Naive thymus-derived CD4-positive, alpha-beta T cell (primary cell): ENCODE measurements at regions not wholly inside any gene's neighbourhood (a gene's known extent, or its start where the extent isn't known, plus 50 kb on each side); places are given as distances from the start of the nearest gene placed in this dataset.

Experiments
- ATAC-seq: fragments of 150-1000 bp; cut with Tn5 transposase; 2 replicates; pipeline ENCODE4 v1.10.0; 2021; ENCODE audit warnings: mild to moderate bottlenecking, moderate library complexity
- CTCF ChIA-PET: fragments of 350-600 bp; sonication (Branson Sonifier 250); formaldehyde crosslinking; loops from one replicate; lab custom pipeline; 2021; ENCODE audit warnings: antibody characterized with exemption; lab: Charles Lee
- POLR2A ChIA-PET: fragments of 350-600 bp; sonication (Branson Sonifier 250); formaldehyde crosslinking; loops from one replicate; lab custom pipeline; 2021; ENCODE audit warnings: antibody characterized with exemption, inconsistent platforms; lab: Charles Lee
- DNase-seq, 9 donors: peaks; one replicate each; pipeline versions ENCODE4 v3.0.0 to v3.0.0-alpha.2; 2020 to 2022; ENCODE audit warnings: mixed read lengths in 1 of 9
- H3K27ac ChIP-seq: one replicate; pipeline ENCODE4 v1.7.0; 2013; ENCODE audit warnings: mild to moderate bottlenecking, low read depth, low read length, moderate library complexity
- H3K27me3 ChIP-seq, 2 donors: one replicate each; pipeline ENCODE4 v1.7.0; 2013; ENCODE audit warnings: low read length in 2 of 2, mild to moderate bottlenecking in 2 of 2, moderate library complexity in 2 of 2; ENCODE audit not compliant: control insufficient read depth in 2 of 2, insufficient read depth in 2 of 2
- H3K36me3 ChIP-seq, 3 experiments: 1 replicate in 2 of 3; 2 replicates in 1 of 3; pipeline ENCODE4 v1.7.0; 2013; ENCODE audit warnings: low read length in 3 of 3, mild to moderate bottlenecking in 3 of 3, moderate library complexity in 1 of 3; ENCODE audit not compliant: insufficient read depth in 3 of 3, control insufficient read depth in 2 of 3
- H3K4me1 ChIP-seq, 2 donors: one replicate each; pipeline ENCODE4 v1.7.0; 2013; ENCODE audit warnings: low read length in 2 of 2, mild to moderate bottlenecking in 2 of 2, moderate library complexity in 1 of 2; ENCODE audit not compliant: control insufficient read depth in 2 of 2, insufficient read depth in 2 of 2
- H3K4me3 ChIP-seq: 2 replicates; pipeline ENCODE4 v1.7.0; 2013; ENCODE audit warnings: mild to moderate bottlenecking, low read length
- H3K9me3 ChIP-seq, 3 experiments: 1 replicate in 2 of 3; 2 replicates in 1 of 3; pipeline ENCODE4 v1.7.0; 2013; ENCODE audit warnings: low read length in 3 of 3; ENCODE audit not compliant: control insufficient read depth in 2 of 3
- H3K27ac Mint-ChIP-seq, 9 donors: one replicate each; pipeline ENCODE4 v1.8.0; 2020 to 2022; ENCODE audit warnings: mixed read lengths in 9 of 9, mild to moderate bottlenecking in 8 of 9, moderate library complexity in 5 of 9, inconsistent platforms in 2 of 9
- H3K27me3 Mint-ChIP-seq, 5 donors: one replicate each; pipeline ENCODE4 v1.8.0; 2021 to 2022; ENCODE audit warnings: mixed read lengths in 5 of 5, mild to moderate bottlenecking in 1 of 5
- H3K36me3 Mint-ChIP-seq, 5 donors: one replicate each; pipeline ENCODE4 v1.8.0; 2020 to 2022; ENCODE audit warnings: mixed read lengths in 5 of 5, mild to moderate bottlenecking in 3 of 5, inconsistent platforms in 1 of 5
- H3K4me1 Mint-ChIP-seq, 7 donors: one replicate each; pipeline ENCODE4 v1.8.0; 2020 to 2022; ENCODE audit warnings: mixed read lengths in 7 of 7, mild to moderate bottlenecking in 3 of 7, inconsistent platforms in 1 of 7
- H3K4me3 Mint-ChIP-seq, 10 donors: one replicate each; pipeline ENCODE4 v1.8.0; 2020 to 2022; ENCODE audit warnings: mild to moderate bottlenecking in 10 of 10, mixed read lengths in 10 of 10, moderate library complexity in 6 of 10, inconsistent platforms in 2 of 10
- H3K9me3 Mint-ChIP-seq, 11 donors: one replicate each; pipeline ENCODE4 v1.8.0; 2020 to 2022; ENCODE audit warnings: mixed read lengths in 11 of 11, mild to moderate bottlenecking in 4 of 11, inconsistent platforms in 1 of 11, moderate library complexity in 1 of 11
- intact Hi-C, 2 donors: fragments of 100-400 bp; cut with micrococcal nuclease; formaldehyde crosslinking; loops; one replicate each; pipeline ENCODE4 v1.15.1; 2023

DNA sequence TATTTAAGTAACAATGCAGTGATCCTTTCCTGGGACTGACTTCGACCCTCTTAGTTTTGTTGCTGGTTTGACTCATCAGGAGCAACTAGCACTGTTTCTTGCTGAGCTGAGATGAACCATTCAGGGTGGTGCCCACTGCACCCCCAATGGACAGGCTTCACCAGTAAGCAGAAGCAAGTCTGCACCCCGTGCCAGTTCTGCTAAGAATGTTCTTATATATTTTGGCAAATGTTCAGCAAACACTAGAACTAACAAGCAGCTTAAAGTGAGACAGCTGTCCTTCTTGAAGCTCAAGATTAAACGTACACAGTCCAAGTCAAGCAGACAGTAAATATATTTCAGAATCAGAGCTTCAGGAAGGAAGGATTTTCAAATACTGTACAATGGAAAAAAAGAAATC is 561.3 kb upstream of the CDH4 start:
- H3K36me3 ChIP-seq: no peaks in the 10 kb centered on the region
- no peak overlapping the region for H3K27ac ChIP-seq
- ATAC-seq (no peak), DNase-seq (no peak)
- ChIA-PET CTCF (no interaction called here), POLR2A (interaction anchor here (0.6 kb wide), 1 partner anchor 1573 kb away, joined by 3 read pairs; no protein-coding TSS in a partner anchor)
- no peak overlapping the region for H3K4me3 Mint-ChIP-seq
- intact Hi-C loops: no loop called here
- H3K4me3 ChIP-seq: no peak overlapping the region
- no peaks in the 10 kb centered on the region for H3K9me3 ChIP-seq
- H3K27me3 ChIP-seq: no peaks in the 10 kb centered on the region
- H3K4me1 Mint-ChIP-seq: no peaks in the 10 kb centered on the region
- no peaks in the 10 kb centered on the region for H3K4me1 ChIP-seq
- H3K36me3 Mint-ChIP-seq: no peaks in the 10 kb centered on the region
- H3K27me3 Mint-ChIP-seq: peaks cover 0 to 34% (median 18%) of the 10 kb centered on the region in 5 donors
- H3K27ac Mint-ChIP-seq: no peak overlapping the region
- no peaks in the 10 kb centered on the region for H3K9me3 Mint-ChIP-seq

DNA sequence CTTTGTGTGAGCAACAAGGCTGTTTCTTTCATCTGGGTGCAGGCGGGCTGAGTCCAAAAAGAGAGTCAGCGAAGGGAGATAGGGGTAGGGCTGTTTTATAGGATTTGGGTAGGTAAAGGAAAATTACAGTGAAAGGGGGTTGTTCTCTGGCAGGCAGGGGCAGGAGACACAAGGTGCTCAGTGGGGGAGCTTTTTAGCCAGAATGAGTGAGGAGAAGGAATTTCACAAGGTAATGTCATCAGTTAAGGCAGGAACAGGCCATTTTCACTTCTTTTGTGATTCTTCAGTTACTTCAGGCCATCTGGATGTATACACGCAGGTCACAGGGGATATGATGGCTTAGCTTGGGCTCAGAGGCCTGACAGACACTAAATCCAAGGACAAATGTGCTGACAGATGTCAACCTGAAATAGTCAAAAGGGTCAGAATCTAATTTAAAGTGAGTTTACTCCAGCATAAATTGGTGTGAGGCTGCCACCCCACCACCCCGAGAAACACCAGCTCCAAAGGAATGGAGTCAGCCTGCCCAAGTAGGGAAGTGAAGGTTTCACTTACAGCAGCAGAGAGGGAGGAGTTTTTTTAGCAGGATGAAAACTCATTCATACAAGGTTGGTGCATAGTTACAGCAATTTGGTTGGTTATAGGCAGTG is 560.0 kb upstream of the CDH4 start:
- POLR2A ChIA-PET: no interaction called here
- intact Hi-C loops: no loop called here

GRCh38 chr20:60693496-60694133 is 558.4 kb upstream of the CDH4 start:
- Histone ChIP-seq H3K4me3 (no peak overlapping the region), H3K27ac (no peak overlapping the region), H3K36me3 (no peaks in the 10 kb centered on the region), H3K9me3 (no peaks in the 10 kb centered on the region), H3K4me1 (no peaks in the 10 kb centered on the region), H3K27me3 (no peaks in the 10 kb centered on the region)
- intact Hi-C loops: no loop called here
- CTCF ChIA-PET: no interaction called here
- peaks cover 0 to 4% (median 0%) of the 10 kb centered on the region in 5 donors for H3K36me3 Mint-ChIP-seq
- ATAC-seq (no peak), DNase-seq (no peak)
- peaks cover 0 to 4% (median 0%) of the 10 kb centered on the region in 11 donors for H3K9me3 Mint-ChIP-seq
- POLR2A ChIA-PET: no interaction called here
- no peak overlapping the region for H3K27ac Mint-ChIP-seq
- H3K4me1 Mint-ChIP-seq: no peaks in the 10 kb centered on the region
- H3K27me3 Mint-ChIP-seq: peaks cover 0 to 38% (median 22%) of the 10 kb centered on the region in 5 donors
- no peak overlapping the region for H3K4me3 Mint-ChIP-seq

More for the DNA sequence above, 560.0 kb upstream of the CDH4 start:
- Mint-ChIP-seq H3K27me3 (peaks cover 0 to 34% (median 18%) of the 10 kb centered on the region in 5 donors), H3K27ac (no peak overlapping the region), H3K9me3 (peaks cover 0 to 2% (median 0%) of the 10 kb centered on the region in 11 donors), H3K4me3 (no peak overlapping the region), H3K36me3 (no peaks in the 10 kb centered on the region), H3K4me1 (no peaks in the 10 kb centered on the region)
- CTCF ChIA-PET: no interaction called here
- ATAC-seq (no peak), DNase-seq (no peak)
- Histone ChIP-seq H3K27ac (no peak overlapping the region), H3K27me3 (no peaks in the 10 kb centered on the region), H3K9me3 (no peaks in the 10 kb centered on the region), H3K4me3 (no peak overlapping the region), H3K4me1 (no peaks in the 10 kb centered on the region), H3K36me3 (no peaks in the 10 kb centered on the region)

DNA sequence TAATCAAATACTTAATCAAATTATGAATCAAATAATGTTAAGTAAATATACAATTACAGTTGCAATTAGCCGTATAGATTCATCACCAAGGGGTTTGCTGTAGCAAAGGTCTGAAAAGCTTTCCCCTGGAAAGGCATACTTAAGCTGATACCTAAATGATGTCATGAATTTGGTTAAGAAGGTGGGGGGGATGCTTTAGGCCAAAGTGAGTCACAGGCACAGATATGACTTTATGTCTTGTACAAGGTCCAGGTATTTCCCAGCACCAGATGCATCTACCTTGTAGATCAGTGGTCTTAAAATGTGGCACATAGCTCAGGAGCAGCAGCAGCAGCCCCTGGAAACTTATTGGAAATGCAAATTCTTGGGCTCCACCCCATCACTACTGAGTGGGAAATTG is 557.3 kb upstream of the CDH4 start:
- H3K4me3 Mint-ChIP-seq: no peak overlapping the region
- H3K4me1 Mint-ChIP-seq: no peaks in the 10 kb centered on the region
- DNase-seq: no peak
- peaks cover 0 to 39% (median 22%) of the 10 kb centered on the region in 5 donors for H3K27me3 Mint-ChIP-seq
- no peak for ATAC-seq
- Histone ChIP-seq H3K36me3 (no peaks in the 10 kb centered on the region), H3K9me3 (no peaks in the 10 kb centered on the region), H3K4me3 (no peak overlapping the region), H3K27ac (no peak overlapping the region), H3K4me1 (no peaks in the 10 kb centered on the region), H3K27me3 (no peaks in the 10 kb centered on the region)
- H3K27ac Mint-ChIP-seq: no peak overlapping the region
- H3K9me3 Mint-ChIP-seq: peaks cover 0 to 5% (median 0%) of the 10 kb centered on the region in 11 donors
- ChIA-PET CTCF (no interaction called here), POLR2A (no interaction called here)
- peaks cover 0 to 4% (median 0%) of the 10 kb centered on the region in 5 donors for H3K36me3 Mint-ChIP-seq
- intact Hi-C loops: no loop called here

DNA sequence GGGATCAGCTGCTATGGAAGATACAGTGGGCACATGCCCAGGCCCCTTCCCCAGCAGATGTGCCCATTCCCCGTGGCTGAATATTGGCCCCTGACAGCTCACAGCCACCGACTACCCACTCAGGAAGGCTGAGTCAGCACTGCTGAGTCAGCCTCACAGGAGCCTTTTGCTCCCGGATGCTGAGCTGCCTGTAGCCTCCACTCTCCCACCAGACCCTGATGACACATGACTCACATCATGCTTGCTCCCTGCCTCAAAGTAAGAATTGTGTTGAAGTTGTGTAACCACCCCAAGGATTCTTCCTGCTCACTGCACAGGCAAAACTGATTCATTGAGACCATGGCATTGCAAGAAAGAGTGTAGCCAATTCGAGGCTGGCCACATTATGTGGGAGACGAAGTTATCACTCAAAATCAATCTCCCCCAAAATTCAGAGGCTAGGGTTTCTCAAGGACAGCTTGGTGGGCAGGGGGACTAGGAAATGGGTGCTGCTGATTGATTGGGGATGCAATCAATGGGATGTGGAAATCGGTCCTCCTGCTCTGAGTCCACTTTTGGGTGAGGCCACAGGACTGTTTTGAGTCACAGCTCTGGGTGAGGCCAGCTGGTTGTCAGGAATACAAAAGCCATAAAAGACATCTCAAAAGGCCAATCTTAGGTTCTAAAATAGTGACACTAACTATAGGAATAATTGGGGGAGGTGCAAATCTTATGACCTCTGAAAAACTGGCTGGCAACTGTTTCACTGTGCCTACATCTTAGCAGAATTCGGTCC is 556.6 kb upstream of the CDH4 start:
- ChIA-PET CTCF (no interaction called here), POLR2A (no interaction called here)
- Mint-ChIP-seq H3K4me3 (no peak overlapping the region), H3K4me1 (no peaks in the 10 kb centered on the region), H3K9me3 (peaks cover 0 to 5% (median 0%) of the 10 kb centered on the region in 11 donors), H3K27ac (no peak overlapping the region), H3K27me3 (peaks cover 0 to 39% (median 22%) of the 10 kb centered on the region in 5 donors), H3K36me3 (peaks cover 0 to 4% (median 0%) of the 10 kb centered on the region in 5 donors)
- no peak for DNase-seq
- no peak for ATAC-seq
- Histone ChIP-seq H3K4me1 (no peaks in the 10 kb centered on the region), H3K27me3 (no peaks in the 10 kb centered on the region), H3K36me3 (no peaks in the 10 kb centered on the region), H3K9me3 (no peaks in the 10 kb centered on the region), H3K4me3 (no peak overlapping the region), H3K27ac (no peak overlapping the region)
- intact Hi-C loops: no loop called here

DNA sequence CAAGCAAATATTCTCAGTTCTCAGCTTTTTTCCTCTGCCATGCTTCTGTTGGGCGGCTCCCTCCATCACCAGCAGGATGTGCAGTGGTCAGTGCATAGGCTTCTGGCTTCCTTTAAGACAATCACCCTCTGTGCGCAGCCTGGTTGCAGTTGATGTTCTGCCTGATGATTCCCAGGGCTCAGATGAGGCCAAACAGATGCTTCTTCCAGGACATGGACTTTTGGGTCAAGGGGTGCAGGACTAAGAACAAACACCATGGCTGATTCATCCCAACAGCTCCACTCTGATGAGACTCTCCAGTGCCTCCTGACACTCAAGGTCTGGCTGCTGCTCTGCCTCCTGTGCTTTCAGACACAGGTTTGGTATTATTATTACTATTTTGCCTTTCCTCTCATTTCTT is 554.8 kb upstream of the CDH4 start:
- Histone ChIP-seq H3K27ac (no peak overlapping the region), H3K4me1 (no peaks in the 10 kb centered on the region), H3K36me3 (no peaks in the 10 kb centered on the region), H3K27me3 (no peaks in the 10 kb centered on the region), H3K9me3 (no peaks in the 10 kb centered on the region), H3K4me3 (no peak overlapping the region)
- no peak for DNase-seq
- CTCF ChIA-PET: no interaction called here
- no peak for ATAC-seq
- POLR2A ChIA-PET: no interaction called here
- no peaks in the 10 kb centered on the region for H3K4me1 Mint-ChIP-seq
- peaks cover 0 to 4% (median 0%) of the 10 kb centered on the region in 5 donors for H3K36me3 Mint-ChIP-seq
- peaks cover 0 to 31% (median 10%) of the 10 kb centered on the region in 5 donors for H3K27me3 Mint-ChIP-seq
- no peak overlapping the region for H3K27ac Mint-ChIP-seq
- H3K9me3 Mint-ChIP-seq: peaks cover 0 to 5% (median 0%) of the 10 kb centered on the region in 11 donors
- intact Hi-C loops: no loop called here
- no peak overlapping the region for H3K4me3 Mint-ChIP-seq
